HCT116 (cell line): ENCODE measurements at regions not wholly inside any gene's neighbourhood (a gene's known extent, or its start where the extent isn't known, plus 50 kb on each side); places are given as distances from the start of the nearest gene placed in this dataset.

Source experiments
- ATAC-seq: fragments of 200-7000 bp; cut with Tn5 transposase; 2 replicates; pipeline ENCODE4 v1.9.1; 2020; ENCODE audit warnings: mild to moderate bottlenecking, moderate library complexity
- BruUV-seq: library from RNA; stranded (reverse); fragments of 400-500 nt; replicated peaks from 2 replicates; lab custom pipeline; 2021; lab: Mats Ljungman, UMichigan
- CTCF ChIA-PET: fragments of 300-600 bp; sonication (Branson Sonifier 250); formaldehyde crosslinking; loops from one replicate; lab custom pipeline; 2021; ENCODE audit warnings: antibody characterized with exemption; lab: Charles Lee
- POLR2A ChIA-PET: fragments of 300-600, 350-600 bp; sonication (Branson Sonifier 250); formaldehyde crosslinking; loops from one replicate; lab custom pipeline; 2021; ENCODE audit warnings: antibody characterized with exemption; lab: Charles Lee
- RAD21 ChIA-PET, 2 experiments: fragments of 300-600 bp; sonication (Branson Sonifier 250); formaldehyde crosslinking; loops; one replicate each; lab custom pipeline; 2023; ENCODE audit warnings: low total read pairs in 2 of 2; ENCODE audit not compliant: uncharacterized antibody in 2 of 2, unreplicated experiment in 2 of 2, low non-redundant PET in 1 of 2; lab: Charles Lee
- DNase-seq: peaks from one replicate; pipeline ENCODE4 v3.0.0-alpha.2; 2010; ENCODE audit warnings: low read depth, low spot score
- H2AFZ ChIP-seq: fragments of 200-600 bp; shearing (Covaris generic), sonication (generic); 2 replicates; pipeline ENCODE4 v1.6.1; 2017; ENCODE audit warnings: low read depth, mixed run types, mixed read lengths, antibody characterized with exemption, low read length; ENCODE audit not compliant: poor library complexity, severe bottlenecking
- H3K27ac ChIP-seq: 2 replicates; pipeline ENCODE4 v1.5.1; 2012; ENCODE audit warnings: low read depth, low read length
- H3K27me3 ChIP-seq: fragments of 200-600 bp; sonication (generic); 2 replicates; pipeline ENCODE4 v1.6.1; 2016; ENCODE audit warnings: mixed run types, low read length, mixed read lengths; ENCODE audit not compliant: insufficient read depth
- H3K36me3 ChIP-seq, 2 experiments: fragments of 200-500 bp in 1 of 2; fragments of 200-600 bp in 1 of 2; sonication (Bioruptor generic) in 1 of 2; sonication (generic) in 1 of 2; 2 replicates each; pipeline versions ENCODE4 v1.5.1 to v1.6.1; 2014 to 2016; ENCODE audit warnings: low read length in 2 of 2, inconsistent platforms in 1 of 2, mixed read lengths in 1 of 2, mixed run types in 1 of 2; ENCODE audit not compliant: insufficient read depth in 2 of 2, control insufficient read depth in 1 of 2
- H3K4me1 ChIP-seq, 2 experiments: fragments of 200-600 bp in 1 of 2; sonication (generic) in 1 of 2; 2 replicates each; pipeline versions ENCODE4 v1.5.1 to v1.6.1; 2012 to 2017; ENCODE audit warnings: low read length in 2 of 2, inconsistent platforms in 1 of 2, mild to moderate bottlenecking in 1 of 2, mixed read lengths in 1 of 2, mixed run types in 1 of 2, moderate library complexity in 1 of 2; ENCODE audit not compliant: insufficient read depth in 2 of 2, control insufficient read depth in 1 of 2
- H3K4me2 ChIP-seq: fragments of 200-600 bp; sonication (generic); 2 replicates; pipeline ENCODE4 v1.6.1; 2017; ENCODE audit warnings: mixed run types, low read length, mixed read lengths
- H3K4me3 ChIP-seq, 2 experiments: fragments of 200-600 bp in 1 of 2; sonication (generic) in 1 of 2; replicated peaks in 1 of 2; 2 replicates each; pipeline ENCODE4 v1.5.1; 2011 to 2016; ENCODE audit warnings: low read length in 2 of 2, control low read depth in 1 of 2, low read depth in 1 of 2, mild to moderate bottlenecking in 1 of 2, mixed read lengths in 1 of 2, mixed run types in 1 of 2
- H3K79me2 ChIP-seq: fragments of 200-600 bp; sonication (generic); 2 replicates; pipeline ENCODE4 v1.6.1; 2017; ENCODE audit warnings: mild to moderate bottlenecking, mixed run types, low read length, moderate library complexity, mixed read lengths; ENCODE audit not compliant: insufficient read depth
- H3K9ac ChIP-seq: fragments of 200-600 bp; sonication (generic); 2 replicates; pipeline ENCODE4 v1.6.1; 2016; ENCODE audit warnings: low read length, mixed read lengths
- H3K9me2 ChIP-seq: fragments of 200-600 bp; sonication (generic), shearing (Covaris generic); 2 replicates; pipeline ENCODE4 v1.6.1; 2017; ENCODE audit warnings: mixed run types, mild to moderate bottlenecking, moderate library complexity; ENCODE audit not compliant: insufficient read depth
- H3K9me3 ChIP-seq, 2 experiments: fragments of 200-500 bp in 1 of 2; fragments of 200-600 bp in 1 of 2; sonication (Bioruptor generic) in 1 of 2; sonication (generic) in 1 of 2; 2 replicates each; pipeline ENCODE4 v1.6.1; 2014 to 2017; ENCODE audit warnings: low read length in 2 of 2, mixed read lengths in 2 of 2, inconsistent platforms in 1 of 2, low read depth in 1 of 2, mild to moderate bottlenecking in 1 of 2, mixed run types in 1 of 2, moderate library complexity in 1 of 2; ENCODE audit not compliant: control insufficient read depth in 1 of 2, insufficient read depth in 1 of 2
- H4K20me1 ChIP-seq: fragments of 200-600 bp; sonication (generic), shearing (Covaris generic); 2 replicates; pipeline ENCODE4 v1.6.1; 2017; ENCODE audit warnings: mixed run types, mild to moderate bottlenecking, moderate library complexity; ENCODE audit not compliant: insufficient read depth
- ATF3 ChIP-seq: IDR thresholded peaks from 2 replicates; pipeline ENCODE4 v1.6.1; 2012
- CBX3 ChIP-seq: IDR thresholded peaks from 2 replicates; pipeline ENCODE4 v1.6.1; 2012; ENCODE audit warnings: low read depth
- CTCF ChIP-seq, 3 experiments: fragments of 200-600 bp in 1 of 3; sonication (generic) in 1 of 3; IDR thresholded peaks in 2 of 3; conservative IDR thresholded peaks in 1 of 3; 2 replicates each; pipeline ENCODE4 v1.5.1; 2012 to 2017; ENCODE audit warnings: low read depth in 2 of 3, low read length in 2 of 3, antibody characterized with exemption in 1 of 3, borderline replicate concordance in 1 of 3, control low read depth in 1 of 3, mild to moderate bottlenecking in 1 of 3, mixed read lengths in 1 of 3, mixed run types in 1 of 3, moderate library complexity in 1 of 3; ENCODE audit not compliant: insufficient read depth in 1 of 3
- ELF1 ChIP-seq: IDR thresholded peaks from 2 replicates; pipeline ENCODE4 v1.6.1; 2012; ENCODE audit warnings: low read depth, borderline replicate concordance
- EZH2 ChIP-seq: fragments of 200-600 bp; sonication (generic); IDR thresholded peaks from 2 replicates; pipeline ENCODE4 v1.6.1; 2017; ENCODE audit warnings: antibody characterized with exemption, mixed run types
- EZH2phosphoT487 ChIP-seq: fragments of 200-600 bp; IDR thresholded peaks from 2 replicates; pipeline ENCODE4 v1.6.1; 2018; ENCODE audit warnings: antibody characterized with exemption, borderline replicate concordance
- FOSL1 ChIP-seq: IDR thresholded peaks from 2 replicates; pipeline ENCODE4 v1.6.1; 2012; ENCODE audit warnings: low read depth
- POLR2A ChIP-seq: IDR thresholded peaks from 2 replicates; pipeline ENCODE4 v1.7.0; 2011; ENCODE audit warnings: borderline replicate concordance; ENCODE audit not compliant: insufficient read depth, insufficient read length; ENCODE audit errors: extremely low read depth
- POLR2AphosphoS5 ChIP-seq: IDR thresholded peaks from 2 replicates; pipeline ENCODE4 v1.6.1; 2011; ENCODE audit warnings: mild to moderate bottlenecking, low read depth, low read length, moderate library complexity
- RAD21 ChIP-seq: IDR thresholded peaks from 2 replicates; pipeline ENCODE4 v1.6.1; 2012; ENCODE audit warnings: low read depth, mild to moderate bottlenecking
- REST ChIP-seq: IDR thresholded peaks from 2 replicates; pipeline ENCODE4 v1.6.1; 2012; ENCODE audit warnings: low read depth
- SIN3A ChIP-seq: IDR thresholded peaks from 2 replicates; pipeline ENCODE4 v1.6.1; 2012; ENCODE audit warnings: low read depth
- SP1 ChIP-seq: IDR thresholded peaks from 2 replicates; pipeline ENCODE4 v1.6.1; 2012; ENCODE audit warnings: low read depth
- YY1 ChIP-seq: IDR thresholded peaks from 2 replicates; pipeline ENCODE4 v1.6.1; 2011; ENCODE audit warnings: low read length, low read depth, moderate library complexity, mild to moderate bottlenecking; ENCODE audit not compliant: insufficient replicate concordance; ENCODE audit errors: extremely low read depth
- ZFX ChIP-seq: fragments of 450-650 bp; IDR thresholded peaks from 2 replicates; pipeline ENCODE4 v1.6.1; 2017
- intact Hi-C: fragments of 100-400 bp; cut with micrococcal nuclease; formaldehyde crosslinking; loops from 2 replicates; pipeline ENCODE4 v1.10.0; 2022

- H3K9me3 ChIP-seq = no peaks in the 10 kb centered on the region
- H3K79me2 ChIP-seq = no peaks in the 10 kb centered on the region
- no TSS peak for BruUV-seq
- no peak overlapping the region for H3K4me3 ChIP-seq
- no peaks in the 10 kb centered on the region for H3K36me3 ChIP-seq
- TF ChIP-seq CBX3 (no peak), RAD21 (no peak), POLR2AphosphoS5 (no peak), FOSL1 (no peak), ZFX (no peak)
- no peak for ATAC-seq
- intact Hi-C loops = no loop called here
- RAD21 ChIA-PET = no interaction called here
- H3K4me2 ChIP-seq = no peak overlapping the region
- H3K27me3 ChIP-seq = no peaks in the 10 kb centered on the region
- CTCF ChIA-PET = no interaction called here
- no peaks in the 10 kb centered on the region for H4K20me1 ChIP-seq
- H3K9me2 ChIP-seq = no peaks in the 10 kb centered on the region
- H3K9ac ChIP-seq = no peak overlapping the region
- no peaks in the 10 kb centered on the region for H3K4me1 ChIP-seq
- DNase-seq = no peak
- no peak overlapping the region for H2AFZ ChIP-seq
- no peak overlapping the region for H3K27ac ChIP-seq
- POLR2A ChIA-PET = no interaction called here
These were observed 512.5 kb downstream of the TSN start for GRCh38 chr2:122267947-122268346.

- DNase-seq (no peak), ATAC-seq (no peak)
- TF ChIP-seq POLR2A (no peak), EZH2phosphoT487 (no peak), ATF3 (no peak), REST (no peak), EZH2 (no peak), CTCF (IDR thresholded peaks at IDR 0.05 in 2 of 3, conservative IDR thresholded peaks at IDR 0.05 in 1 of 3; ENCODE audit: borderline replicate concordance in 1 of 3, insufficient read depth in 1 of 3, low read depth in 2 of 3, low read length in 2 of 3) (no peak), YY1 (no peak), SP1 (no peak), SIN3A (no peak), RAD21 (no peak), ELF1 (no peak)
- intact Hi-C loops = no loop called here
- Histone ChIP-seq H3K9ac (no peak overlapping the region), H3K36me3 (no peaks in the 10 kb centered on the region), H2AFZ (no peak overlapping the region), H3K27me3 (no peaks in the 10 kb centered on the region), H3K79me2 (no peaks in the 10 kb centered on the region), H3K4me1 (no peaks in the 10 kb centered on the region), H3K9me2 (no peaks in the 10 kb centered on the region), H3K9me3 (no peaks in the 10 kb centered on the region), H4K20me1 (no peaks in the 10 kb centered on the region), H3K4me3 (no peak overlapping the region), H3K27ac (no peak overlapping the region), H3K4me2 (no peak overlapping the region)
- ChIA-PET POLR2A (no interaction called here), RAD21 (no interaction called here), CTCF (no interaction called here)
- no TSS peak for BruUV-seq
These were observed 518.5 kb downstream of the TSN start for GRCh38 chr2:122273785-122274419.
